ENCODE measurements at regions not wholly inside any gene's neighbourhood (a gene's known extent, or its start where the extent isn't known, plus 50 kb on each side); places are given as distances from the start of the nearest gene placed in this dataset.

- TF ChIP-seq CTCF (IDR thresholded peaks at IDR 0.05) (no peak), POLR2A (IDR thresholded peaks at IDR 0.05) (no peak)
Observed at GRCh38 chr3:27542476-27542875, 58.3 kb upstream of the SLC4A7 start.

Data from Peyer's patch (tissue), 4 donors.